SU-DHL-6 (cell line): ENCODE measurements at regions not wholly inside any gene's neighbourhood (a gene's known extent, or its start where the extent isn't known, plus 50 kb on each side); places are given as distances from the start of the nearest gene placed in this dataset.

Source experiments
- H2AFZ ChIP-seq: fragments of 200-600 bp; sonication (generic); 2 replicates; pipeline ENCODE4 v1.6.1; 2014; ENCODE audit warnings: low read depth, mild to moderate bottlenecking, moderate library complexity, mixed read lengths, antibody characterized with exemption, low read length; ENCODE audit not compliant: severe bottlenecking
- H3F3A ChIP-seq: fragments of 200-600 bp; shearing (Covaris generic); 2 replicates; pipeline ENCODE4 v1.6.0; 2016; ENCODE audit warnings: antibody characterized with exemption, mild to moderate bottlenecking; ENCODE audit not compliant: insufficient read depth
- H3K27ac ChIP-seq: fragments of 200-600 bp; sonication (generic); 2 replicates; pipeline ENCODE4 v1.5.1; 2016; ENCODE audit warnings: low read depth, mild to moderate bottlenecking, low read length, moderate library complexity, mixed read lengths
- H3K27me3 ChIP-seq: fragments of 200-600 bp; sonication (generic), shearing (Covaris generic); 2 replicates; pipeline ENCODE4 v1.6.0; 2014; ENCODE audit warnings: mild to moderate bottlenecking, low read length
- H3K36me3 ChIP-seq: fragments of 200-600 bp; sonication (generic); 2 replicates; pipeline ENCODE4 v1.6.1; 2014; ENCODE audit warnings: mild to moderate bottlenecking, low read length, mixed read lengths
- H3K4me2 ChIP-seq: fragments of 300-600, 200-600 bp; shearing (Covaris generic), sonication (generic); 2 replicates; pipeline ENCODE4 v1.6.0; 2014; ENCODE audit warnings: low read length, low read depth, mild to moderate bottlenecking; ENCODE audit not compliant: poor library complexity, severe bottlenecking
- H3K4me3 ChIP-seq: fragments of 200-600 bp; sonication (generic); 2 replicates; pipeline ENCODE4 v1.5.1; 2014; ENCODE audit warnings: antibody characterized with exemption, low read length, mild to moderate bottlenecking, mixed read lengths; ENCODE audit not compliant: insufficient read depth, poor library complexity, severe bottlenecking
- H3K79me2 ChIP-seq: fragments of 200-600 bp; sonication (generic); 2 replicates; pipeline ENCODE4 v1.6.1; 2014; ENCODE audit warnings: mild to moderate bottlenecking, low read length, moderate library complexity; ENCODE audit not compliant: insufficient read depth
- H3K9ac ChIP-seq: fragments of 200-600 bp; sonication (generic); 2 replicates; pipeline ENCODE4 v1.7.0; 2014; ENCODE audit warnings: mild to moderate bottlenecking, low read length
- H3K9me2 ChIP-seq: fragments of 200-600 bp; sonication (generic); replicated peaks from 2 replicates; pipeline ENCODE4 v1.6.1; 2014; ENCODE audit warnings: low read length; ENCODE audit not compliant: insufficient read depth
- H3K9me3 ChIP-seq: fragments of 200-600 bp; sonication (generic); 2 replicates; pipeline ENCODE4 v1.6.1; 2014; ENCODE audit warnings: low read length, mixed read lengths; ENCODE audit not compliant: insufficient read depth
- H4K20me1 ChIP-seq: fragments of 200-600 bp; sonication (generic); 2 replicates; pipeline ENCODE4 v1.6.1; 2014; ENCODE audit warnings: low read depth, mild to moderate bottlenecking, antibody characterized with exemption, low read length, moderate library complexity, mixed read lengths
- EZH2phosphoT487 ChIP-seq: fragments of 200-600 bp; sonication (generic), shearing (Covaris generic); conservative IDR thresholded peaks from 2 replicates; pipeline ENCODE4 v1.6.1; 2018; ENCODE audit warnings: mild to moderate bottlenecking, antibody characterized with exemption, low read length, moderate library complexity, mixed read lengths
- TF ChIP-seq, protein P1 (sequence below): fragments of 200-600 bp; sonication (generic); IDR thresholded peaks from one replicate; pipeline ENCODE4 v1.5.1; 2017; ENCODE audit warnings: antibody characterized with exemption, mild to moderate bottlenecking, low read length, moderate library complexity; ENCODE audit not compliant: insufficient read depth, poor library complexity, severe bottlenecking

DNA sequence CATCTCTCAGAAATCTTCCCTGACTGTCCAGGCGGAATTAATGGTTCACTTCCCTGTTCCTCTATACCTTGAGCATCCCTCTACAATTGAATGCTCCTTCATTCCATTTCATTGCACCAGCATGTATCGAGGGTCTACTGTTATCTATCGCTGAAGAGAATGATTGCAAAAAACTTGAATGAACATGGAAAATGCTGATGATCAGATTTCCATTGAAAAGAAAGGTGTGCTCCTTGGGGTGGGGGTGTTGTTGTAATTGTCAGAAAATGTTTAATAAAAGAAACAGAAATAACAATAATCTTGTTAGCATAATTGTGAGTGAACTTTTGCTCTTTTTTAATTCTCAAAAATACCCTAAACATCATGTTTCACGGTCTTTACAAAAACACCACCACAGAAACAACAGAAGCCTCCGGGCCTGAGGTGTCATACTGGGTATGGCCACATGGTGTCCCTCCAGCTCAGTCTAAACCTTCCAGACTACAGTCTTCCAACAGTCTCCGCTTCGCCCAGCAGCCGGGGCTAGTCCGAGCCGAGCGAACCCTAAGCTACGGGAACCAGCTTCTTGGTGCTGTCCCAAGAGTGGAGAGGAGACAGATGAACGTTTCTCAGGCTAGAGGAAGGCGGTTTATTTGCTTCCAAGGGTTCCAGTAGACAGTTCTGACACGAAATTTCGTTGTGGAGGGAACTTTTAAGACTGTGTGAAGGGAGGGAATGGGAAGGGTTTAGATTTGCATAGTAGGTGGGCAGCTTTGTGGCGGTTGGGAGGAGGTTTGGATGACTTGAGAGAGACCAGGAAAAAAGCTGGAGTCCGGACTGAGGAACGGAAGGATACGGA is 75.8 kb upstream of the ZBED5 start:
- Histone ChIP-seq H3K9ac (no peak overlapping the region; the same call in 1 of the 2 replicates), H3K9me2 (no peaks in the 10 kb centered on the region), H3K27ac (no peak overlapping the region), H4K20me1 (no peaks in the 10 kb centered on the region), H3K36me3 (no peaks in the 10 kb centered on the region), H3F3A (no peaks in the 10 kb centered on the region), H3K9me3 (no peaks in the 10 kb centered on the region), H2AFZ (peak overlapping the region; percentile 83), H3K79me2 (no peaks in the 10 kb centered on the region), H3K27me3 (no peaks in the 10 kb centered on the region), H3K4me3 (peak overlapping the region; percentile 20), H3K4me2 (peak overlapping the region; percentile 50)
- TF ChIP-seq EZH2phosphoT487, result no peak
- TF ChIP-seq, protein P1, sequence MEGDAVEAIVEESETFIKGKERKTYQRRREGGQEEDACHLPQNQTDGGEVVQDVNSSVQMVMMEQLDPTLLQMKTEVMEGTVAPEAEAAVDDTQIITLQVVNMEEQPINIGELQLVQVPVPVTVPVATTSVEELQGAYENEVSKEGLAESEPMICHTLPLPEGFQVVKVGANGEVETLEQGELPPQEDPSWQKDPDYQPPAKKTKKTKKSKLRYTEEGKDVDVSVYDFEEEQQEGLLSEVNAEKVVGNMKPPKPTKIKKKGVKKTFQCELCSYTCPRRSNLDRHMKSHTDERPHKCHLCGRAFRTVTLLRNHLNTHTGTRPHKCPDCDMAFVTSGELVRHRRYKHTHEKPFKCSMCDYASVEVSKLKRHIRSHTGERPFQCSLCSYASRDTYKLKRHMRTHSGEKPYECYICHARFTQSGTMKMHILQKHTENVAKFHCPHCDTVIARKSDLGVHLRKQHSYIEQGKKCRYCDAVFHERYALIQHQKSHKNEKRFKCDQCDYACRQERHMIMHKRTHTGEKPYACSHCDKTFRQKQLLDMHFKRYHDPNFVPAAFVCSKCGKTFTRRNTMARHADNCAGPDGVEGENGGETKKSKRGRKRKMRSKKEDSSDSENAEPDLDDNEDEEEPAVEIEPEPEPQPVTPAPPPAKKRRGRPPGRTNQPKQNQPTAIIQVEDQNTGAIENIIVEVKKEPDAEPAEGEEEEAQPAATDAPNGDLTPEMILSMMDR, result peak; percentile 95

DNA sequence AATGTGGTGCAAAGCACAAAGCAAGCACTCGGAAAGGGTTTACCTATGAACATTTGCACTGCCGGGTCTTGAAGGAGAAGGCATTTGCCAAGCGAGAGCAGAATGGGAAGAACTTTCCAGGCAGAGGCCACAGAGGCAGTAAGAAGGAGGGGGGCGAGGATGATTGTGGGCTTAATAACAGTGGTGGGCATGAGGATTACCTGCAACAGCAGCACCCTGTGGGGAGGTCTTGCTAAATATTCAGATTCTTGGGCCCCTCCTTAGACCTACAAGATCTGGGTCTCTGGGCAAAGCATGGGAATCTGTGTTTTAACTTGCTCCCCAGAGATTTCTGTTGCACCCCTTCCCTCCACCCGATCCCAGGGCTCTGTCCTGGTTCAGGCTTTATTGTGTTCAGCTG is 75.1 kb upstream of the ZBED5 start:
- Histone ChIP-seq H3F3A (no peaks in the 10 kb centered on the region), H4K20me1 (no peaks in the 10 kb centered on the region), H3K36me3 (no peaks in the 10 kb centered on the region), H2AFZ (no peak overlapping the region), H3K9ac (no peak overlapping the region), H3K4me2 (no peak overlapping the region), H3K4me3 (no peak overlapping the region), H3K79me2 (no peaks in the 10 kb centered on the region), H3K9me2 (no peaks in the 10 kb centered on the region), H3K27me3 (no peaks in the 10 kb centered on the region), H3K9me3 (no peaks in the 10 kb centered on the region), H3K27ac (no peak overlapping the region)
- TF ChIP-seq, protein P1, result no peak
- TF ChIP-seq EZH2phosphoT487, result no peak

DNA sequence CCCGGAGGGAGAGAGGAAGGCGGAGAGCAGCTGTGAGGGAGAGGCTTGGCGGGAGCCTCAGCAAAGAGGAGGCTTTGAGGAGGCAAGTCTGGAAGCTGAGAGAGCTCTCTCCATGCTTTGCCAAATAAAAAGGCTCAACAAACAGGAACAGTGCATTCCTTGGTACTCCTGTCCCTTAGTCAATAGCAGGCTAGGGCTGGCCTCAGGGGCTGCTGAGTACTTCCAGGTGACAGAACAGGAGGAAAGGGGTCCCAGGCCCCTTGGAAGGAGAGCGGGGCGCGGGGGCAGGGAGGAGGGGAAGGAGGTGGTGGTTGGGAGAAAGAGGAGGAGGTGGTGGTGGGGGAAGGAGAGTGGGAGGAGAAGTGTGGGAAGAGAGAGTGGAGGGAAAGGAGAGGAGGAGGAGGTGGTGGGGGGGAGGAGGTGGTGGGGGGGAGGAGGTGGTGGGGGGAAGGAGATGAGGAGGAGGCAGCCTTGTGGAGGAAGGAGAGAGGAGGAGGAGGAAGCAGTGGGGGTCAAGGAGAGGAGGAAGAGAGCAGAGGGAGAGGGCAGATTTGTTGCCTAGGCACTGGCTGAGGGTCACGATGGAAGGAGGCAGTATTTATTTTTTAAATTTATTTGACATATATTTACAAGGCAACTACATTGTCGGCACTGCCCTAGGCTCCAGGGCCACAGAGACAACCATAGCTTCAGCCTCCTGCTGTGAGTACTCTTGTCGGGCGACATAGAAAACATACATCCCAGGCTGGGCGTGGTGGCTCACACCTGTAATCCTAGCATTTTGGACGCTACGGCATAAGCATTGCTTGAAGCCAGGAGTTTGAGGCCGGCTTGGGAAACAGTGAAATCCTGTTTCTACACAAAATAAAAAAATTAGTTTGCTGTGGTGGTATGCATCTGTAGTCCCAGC is 74.2 kb upstream of the ZBED5 start:
- H3F3A ChIP-seq, result no peaks in the 10 kb centered on the region
- no peaks in the 10 kb centered on the region for H4K20me1 ChIP-seq
- H3K9me2 ChIP-seq, result no peaks in the 10 kb centered on the region
- H3K4me3 ChIP-seq, result no peak overlapping the region
- H3K27ac ChIP-seq, result no peak overlapping the region
- no peaks in the 10 kb centered on the region for H3K79me2 ChIP-seq
- no peaks in the 10 kb centered on the region for H3K36me3 ChIP-seq
- TF ChIP-seq, protein P1, result no peak
- TF ChIP-seq EZH2phosphoT487, result no peak
- peak overlapping the region; percentile 58 for H3K4me2 ChIP-seq
- no peak overlapping the region for H2AFZ ChIP-seq
- no peaks in the 10 kb centered on the region for H3K9me3 ChIP-seq
- H3K27me3 ChIP-seq, result no peaks in the 10 kb centered on the region
- no peak overlapping the region for H3K9ac ChIP-seq
